Bone marrow (tissue), 2 donors: ENCODE measurements at regions not wholly inside any gene's neighbourhood (a gene's known extent, or its start where the extent isn't known, plus 50 kb on each side); places are given as distances from the start of the nearest gene placed in this dataset.
A peak's percentile ranks its signal among the peaks of the same experiment; 100 is the strongest.

ENCODE experiments used
- DNase-seq, 2 donors: peaks; one replicate each; lab custom pipeline; 2025; lab: John Stamatoyannopoulos, UW

DNA sequence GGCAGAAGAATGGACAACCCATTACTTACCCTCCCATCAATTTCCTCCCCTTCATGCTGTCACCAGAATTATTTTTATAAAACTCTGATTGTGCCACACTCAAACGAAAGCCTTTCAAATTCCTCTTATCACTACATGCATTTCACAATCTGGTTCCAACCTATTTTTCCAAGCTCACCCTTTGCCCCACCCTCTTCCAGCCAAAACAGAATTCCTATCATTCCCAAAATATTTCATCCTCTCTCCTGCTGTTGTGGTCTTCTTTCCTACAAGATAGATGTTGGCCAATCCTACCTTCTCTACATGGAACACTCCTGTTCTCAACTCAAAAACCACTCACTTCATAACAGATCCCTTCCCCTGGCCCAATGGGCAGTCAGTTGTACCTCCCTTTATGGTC, 111.5 kb downstream of the ELAPOR2 start:
- no peak for DNase-seq

DNA sequence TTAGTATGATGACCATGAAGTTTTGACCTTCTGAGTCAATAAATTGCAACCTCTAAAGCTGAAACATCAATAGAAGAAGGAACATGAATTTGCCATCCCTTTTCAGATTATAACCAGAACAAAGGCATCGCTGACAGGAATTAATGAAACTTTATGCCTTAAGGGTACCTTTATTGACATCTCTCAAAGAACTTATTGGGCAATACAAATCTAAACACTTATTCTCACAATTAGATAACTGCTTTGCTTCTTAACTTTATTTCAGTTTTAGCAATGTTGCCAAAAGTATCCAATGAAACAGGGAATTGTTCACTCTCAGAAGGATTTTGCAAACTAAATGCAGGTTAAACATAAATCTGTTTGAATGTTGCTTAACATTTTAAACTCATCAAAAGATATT, 116.0 kb downstream of the ELAPOR2 start:
- no peak for DNase-seq

- DNase-seq, result no peak
Measured at GRCh38 chr7:86942995-86943394, 116.5 kb downstream of the ELAPOR2 start.

DNA sequence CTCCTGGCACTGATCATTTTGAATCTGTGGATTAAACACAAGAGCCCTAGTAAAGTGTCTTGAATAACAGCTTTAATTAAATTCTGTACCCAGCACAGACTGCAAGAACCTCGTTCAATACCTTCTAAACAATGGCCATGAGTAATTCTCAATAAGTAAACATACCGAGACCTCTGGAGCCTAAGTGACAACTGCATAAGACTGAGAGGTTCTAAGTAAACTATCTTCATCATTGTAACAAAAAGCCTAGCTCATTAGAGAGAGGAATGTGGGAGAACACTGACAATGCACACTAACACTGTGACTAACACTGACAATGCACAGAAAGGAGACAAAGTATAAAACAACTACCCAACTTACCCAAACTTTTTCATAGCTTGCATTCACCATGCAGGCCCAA, 117.4 kb downstream of the ELAPOR2 start:
- no peak for DNase-seq

GRCh38 chr7:86939197-86939814, 120.1 kb downstream of the ELAPOR2 start:
- peak in 1 of 2 donors; percentile 41 for DNase-seq

DNA sequence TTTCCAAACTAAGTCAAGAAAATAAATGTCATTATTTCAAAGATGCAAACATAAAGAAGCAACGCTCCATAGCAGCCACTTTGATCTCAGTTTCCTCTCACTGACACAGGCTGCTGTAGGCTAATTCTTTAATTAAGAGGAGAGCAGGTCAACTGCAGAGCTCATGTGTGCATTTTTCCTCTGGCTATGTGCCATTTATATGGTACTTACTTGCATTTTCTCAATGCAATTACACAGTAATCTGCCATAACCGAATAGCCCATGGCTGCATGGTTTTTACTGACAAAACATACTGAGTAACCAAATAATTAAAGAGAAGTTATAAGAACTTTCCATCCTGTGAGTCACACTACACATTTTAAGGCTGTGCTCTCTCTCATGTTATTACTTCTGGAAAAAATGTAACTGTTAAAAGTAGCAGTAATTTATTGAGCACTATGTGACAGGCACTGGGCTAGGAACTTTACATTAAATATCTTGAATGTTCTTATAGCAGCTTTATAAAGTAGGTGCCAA, 122.0 kb downstream of the ELAPOR2 start:
- no peak for DNase-seq

GRCh38 chr7:86933295-86933845, 126.1 kb downstream of the ELAPOR2 start:
- no peak for DNase-seq

GRCh38 chr7:86932038-86932512, 127.4 kb downstream of the ELAPOR2 start:
- DNase-seq, result no peak

GRCh38 chr7:86931439-86931838, 128.0 kb downstream of the ELAPOR2 start:
- no peak for DNase-seq

GRCh38 chr7:86930554-86931307, 128.7 kb downstream of the ELAPOR2 start:
- no peak for DNase-seq

DNA sequence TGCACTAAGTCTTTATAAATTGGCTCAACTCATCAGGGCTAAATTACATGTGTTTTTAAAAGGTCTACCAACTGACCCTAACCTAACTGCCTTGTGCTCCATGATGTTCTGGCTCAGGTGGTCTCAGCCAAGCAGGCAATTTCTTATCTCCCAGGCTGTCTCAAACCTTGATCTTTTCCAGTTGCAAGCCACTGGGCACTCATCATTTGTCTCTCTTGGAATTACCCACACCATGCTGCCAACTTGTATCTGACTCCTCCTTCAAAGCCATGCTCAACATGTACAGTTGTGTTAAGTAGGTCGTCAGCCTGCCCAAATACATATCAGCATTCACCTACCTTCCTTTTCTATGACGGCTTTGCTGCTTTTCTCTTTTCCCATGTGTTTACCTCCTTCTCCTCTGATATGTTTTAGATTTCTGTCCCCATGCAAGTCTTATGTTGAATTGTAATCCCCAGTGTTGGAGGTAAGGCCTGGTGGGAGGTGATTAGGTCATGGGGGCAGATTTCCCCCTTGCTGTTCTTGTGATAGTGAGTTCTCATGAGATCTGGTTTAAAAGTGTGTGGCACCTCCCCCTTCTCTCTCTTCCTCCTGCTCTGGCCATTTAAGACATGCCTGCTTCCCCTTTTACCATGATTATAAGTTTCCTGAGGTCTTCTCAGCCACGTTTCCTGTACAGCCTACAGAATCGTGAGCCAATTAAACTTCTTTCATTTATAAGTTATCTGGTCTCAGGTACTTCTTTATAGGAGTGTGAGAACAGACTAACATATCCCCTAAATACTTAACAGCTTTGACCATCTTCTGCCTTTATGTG, 130.0 kb downstream of the ELAPOR2 start:
- no peak for DNase-seq

GRCh38 chr7:86928308-86928707, 131.1 kb downstream of the ELAPOR2 start:
- DNase-seq, result no peak

- DNase-seq, result peak in 1 of 2 donors; percentile 24
Measured at GRCh38 chr7:86926732-86927131, 132.7 kb downstream of the ELAPOR2 start.

GRCh38 chr7:86925221-86925620, 134.2 kb downstream of the ELAPOR2 start:
- DNase-seq, result no peak

DNA sequence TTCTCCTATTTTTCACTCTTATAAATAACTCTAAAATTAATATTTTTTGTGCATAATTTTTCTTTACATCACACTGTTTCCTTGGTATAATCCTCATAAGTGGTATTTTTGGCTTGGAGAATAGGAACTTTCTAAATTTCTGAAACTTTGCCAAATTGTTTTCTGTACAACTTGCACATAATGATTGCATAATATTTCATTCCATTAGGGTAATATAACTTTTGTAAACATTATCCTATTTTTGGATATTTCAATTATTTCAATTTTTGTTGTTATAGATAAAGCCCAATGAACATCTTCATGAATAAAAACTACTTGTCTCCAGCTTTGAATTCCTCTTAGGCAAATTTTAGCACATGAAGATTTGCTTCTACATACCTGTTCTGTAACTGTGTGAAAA, 135.9 kb downstream of the ELAPOR2 start:
- DNase-seq, result no peak

DNA sequence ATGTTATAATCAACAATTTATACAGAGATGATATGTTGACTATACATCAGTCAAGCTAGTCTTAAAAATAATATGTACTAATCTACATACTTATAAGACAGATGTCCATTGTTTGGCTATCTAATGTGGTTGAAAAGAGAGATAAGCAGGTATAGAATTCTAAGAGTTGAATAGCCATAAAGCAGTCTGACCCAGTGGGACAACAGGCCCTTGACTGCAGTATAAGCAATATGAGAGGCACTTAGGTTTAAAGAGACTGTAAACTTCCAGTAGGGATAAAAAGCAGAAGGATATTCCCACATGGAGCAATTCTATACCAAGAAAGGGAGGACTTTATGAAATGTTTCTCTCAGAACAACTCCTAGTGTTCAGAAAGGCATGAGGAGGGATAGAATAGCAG, 139.3 kb downstream of the ELAPOR2 start:
- DNase-seq, result no peak

DNA sequence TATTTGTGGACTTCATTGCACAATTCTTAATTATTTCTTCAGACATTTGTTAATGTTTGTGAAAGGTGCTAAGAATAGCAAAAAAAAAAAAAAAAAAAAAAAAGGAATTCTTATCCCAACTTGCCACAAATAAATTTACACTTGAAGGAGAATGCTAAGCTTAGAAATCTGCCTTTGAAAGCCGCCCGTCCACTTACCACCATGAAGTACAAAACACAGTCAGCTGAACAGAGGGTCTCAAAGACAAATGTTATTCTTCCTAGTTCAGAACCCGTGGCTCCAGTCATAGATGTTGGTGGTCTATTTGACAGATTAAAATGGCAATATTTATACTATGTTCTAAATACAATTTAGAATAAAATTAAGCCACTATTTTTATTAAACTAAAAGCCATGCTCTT, 141.2 kb downstream of the ELAPOR2 start:
- DNase-seq, result no peak

- no peak for DNase-seq
Measured at GRCh38 chr7:86916277-86916825, 143.1 kb downstream of the ELAPOR2 start.

- DNase-seq, result no peak
Measured at GRCh38 chr7:86914551-86914950, 144.9 kb downstream of the ELAPOR2 start.
